ENCODE measurements at regions not wholly inside any gene's neighbourhood (a gene's known extent, or its start where the extent isn't known, plus 50 kb on each side); places are given as distances from the start of the nearest gene placed in this dataset.
"Not testable (repeated sequence)": the region's sequence is repeated elsewhere in the genome, so short reads cannot be mapped to it uniquely, and the experiment has no call there.

DNA sequence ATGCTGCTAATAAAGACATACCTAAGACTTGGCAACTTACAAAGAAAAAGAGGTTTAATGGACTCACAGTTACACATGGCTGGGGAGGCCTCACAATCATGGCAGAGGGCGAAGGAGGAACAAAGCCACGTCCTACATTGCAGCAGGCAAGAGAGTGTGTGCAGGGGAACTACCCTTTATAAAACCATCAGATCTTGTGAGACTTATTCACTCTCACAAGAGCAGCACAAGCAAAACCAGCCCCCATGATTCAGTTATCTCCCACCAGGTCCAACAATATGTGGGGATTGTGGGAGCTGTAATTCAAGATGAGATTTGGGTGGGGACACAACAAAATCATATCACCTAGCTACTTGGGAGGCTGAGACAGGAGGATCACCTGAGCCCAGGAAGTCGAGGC, 202.4 kb downstream of the FAM43A start:
- DNase-seq: not testable (repeated sequence)

DNA sequence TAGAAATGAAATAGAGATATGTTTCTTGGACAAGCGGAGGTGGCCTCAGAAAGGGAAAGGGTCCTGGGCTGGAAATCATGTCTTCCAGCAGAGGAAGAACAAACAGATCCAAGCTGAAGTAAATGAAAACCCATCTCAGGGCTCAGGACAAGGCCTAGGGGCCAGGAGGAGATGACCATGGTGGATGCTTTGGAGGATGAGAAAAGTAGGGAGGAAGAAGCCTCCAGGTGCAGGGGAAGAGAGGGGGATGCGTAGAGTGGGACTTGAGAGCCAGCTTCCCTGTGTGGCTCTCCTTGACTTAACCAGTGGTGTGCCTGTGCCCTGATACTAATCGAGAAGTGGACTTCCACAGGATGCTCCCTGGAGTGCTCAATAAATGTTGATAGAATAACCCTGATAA, 203.2 kb downstream of the FAM43A start:
- no peak for DNase-seq

DNA sequence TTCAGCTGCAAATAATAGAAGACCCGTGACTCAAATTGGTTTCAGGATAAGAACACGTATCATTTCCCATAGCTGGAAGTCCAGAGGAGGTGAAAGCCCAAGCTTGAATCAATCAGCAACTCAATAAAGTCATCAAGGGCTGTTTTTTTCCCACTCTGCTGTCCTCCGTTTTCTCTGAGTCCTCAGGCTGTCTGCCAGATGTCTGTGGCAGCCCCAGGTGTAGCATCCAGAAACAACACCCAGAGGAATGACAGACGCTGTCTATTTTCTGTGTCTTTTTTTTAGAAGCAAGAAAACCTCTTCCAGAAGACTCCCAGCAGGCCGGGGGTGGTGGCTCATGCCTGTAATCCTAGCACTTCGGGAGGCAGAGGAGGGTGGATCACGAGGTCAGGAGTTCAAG, 204.4 kb downstream of the FAM43A start:
- DNase-seq: no peak

DNA sequence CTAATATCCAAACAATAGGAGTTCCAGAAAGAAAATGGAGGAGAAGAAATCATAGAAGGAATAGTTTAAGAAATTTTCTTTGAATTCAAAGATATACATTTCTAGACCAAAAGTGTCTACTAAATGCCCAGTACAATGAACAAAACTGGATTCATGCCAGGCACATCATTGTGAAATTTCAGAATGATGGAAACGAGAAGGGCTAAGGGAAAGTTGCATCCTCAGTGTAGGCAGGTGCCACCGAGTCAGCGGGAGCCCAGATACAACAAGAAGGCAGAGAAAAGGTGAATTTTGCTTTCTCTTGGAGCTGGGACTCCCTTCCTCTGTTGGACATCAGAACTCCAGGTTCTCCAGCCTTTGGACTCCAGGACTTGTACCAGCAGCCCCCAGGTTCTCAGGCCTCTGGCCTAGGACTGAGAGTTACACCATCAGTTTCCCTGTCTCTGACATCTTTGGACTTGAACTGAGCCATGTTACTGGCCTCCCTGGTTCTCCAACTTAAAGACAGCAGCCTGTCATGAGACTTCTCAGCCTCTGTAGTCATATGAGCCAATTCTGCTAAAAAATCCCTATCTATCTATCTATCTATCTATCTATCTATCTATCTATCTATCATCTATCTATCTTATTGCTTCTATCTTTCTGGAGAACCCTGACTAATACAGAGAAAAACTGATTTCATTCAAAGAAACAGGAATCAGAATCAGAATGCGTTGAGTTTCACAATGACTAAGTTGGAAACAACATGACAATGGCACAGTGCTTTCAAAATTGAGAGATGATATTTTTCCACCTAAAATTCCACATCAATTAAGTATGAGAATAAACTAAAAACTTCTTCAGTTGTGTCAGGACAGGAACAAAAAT, 207.7 kb downstream of the FAM43A start:
- DNase-seq: no peak

DNA sequence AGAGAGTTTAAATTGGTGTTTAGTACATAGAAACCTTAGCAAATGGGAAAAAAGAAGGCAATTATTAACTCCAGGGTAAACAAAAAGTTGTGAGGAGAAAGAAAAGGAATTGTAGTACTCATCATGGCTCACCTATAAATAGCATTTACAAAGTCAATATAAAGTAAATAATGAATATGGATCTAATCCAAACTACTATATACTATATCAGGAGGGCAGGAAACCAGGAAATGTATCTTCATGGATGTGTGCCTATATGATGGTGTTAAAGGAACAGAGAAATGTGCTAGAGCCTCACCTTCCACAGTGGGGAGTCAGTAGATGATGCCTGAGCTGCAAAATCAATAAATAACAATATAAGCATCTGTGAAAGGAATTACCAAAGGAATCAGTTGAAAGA, 208.9 kb downstream of the FAM43A start:
- no peak for DNase-seq

DNA sequence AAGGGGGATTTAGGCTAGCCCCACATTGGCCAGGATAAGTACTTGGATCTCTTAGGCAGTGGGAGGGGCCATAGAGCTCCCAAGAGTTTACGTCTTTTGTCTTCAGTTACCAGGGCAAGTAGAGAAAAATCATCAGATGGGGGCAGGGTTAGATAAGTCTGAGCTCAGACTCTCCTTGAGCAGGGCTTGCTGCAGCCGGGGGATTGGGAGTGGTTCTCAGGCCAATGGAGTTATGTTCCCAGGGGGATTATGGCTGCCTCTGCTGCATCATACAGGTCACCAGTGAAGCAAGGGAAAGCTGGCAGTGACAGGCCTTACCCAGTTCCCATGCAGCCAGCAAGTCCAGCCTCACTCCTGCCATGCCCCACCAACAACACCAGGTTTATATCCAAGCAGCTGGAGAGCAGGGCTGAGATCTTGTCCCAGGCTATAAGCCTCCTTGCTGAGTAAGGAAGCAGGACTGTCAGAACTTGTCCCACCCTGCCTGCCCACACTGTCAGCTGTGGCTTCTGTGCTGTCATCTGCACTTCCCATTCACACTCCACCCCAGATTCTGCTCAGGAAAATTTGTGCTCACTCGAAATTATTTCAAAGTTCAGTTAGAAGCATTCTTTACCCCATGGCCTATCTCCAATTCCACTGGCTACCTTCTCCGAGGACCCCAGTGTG, 215.3 kb downstream of the FAM43A start:
- no peak for DNase-seq

DNA sequence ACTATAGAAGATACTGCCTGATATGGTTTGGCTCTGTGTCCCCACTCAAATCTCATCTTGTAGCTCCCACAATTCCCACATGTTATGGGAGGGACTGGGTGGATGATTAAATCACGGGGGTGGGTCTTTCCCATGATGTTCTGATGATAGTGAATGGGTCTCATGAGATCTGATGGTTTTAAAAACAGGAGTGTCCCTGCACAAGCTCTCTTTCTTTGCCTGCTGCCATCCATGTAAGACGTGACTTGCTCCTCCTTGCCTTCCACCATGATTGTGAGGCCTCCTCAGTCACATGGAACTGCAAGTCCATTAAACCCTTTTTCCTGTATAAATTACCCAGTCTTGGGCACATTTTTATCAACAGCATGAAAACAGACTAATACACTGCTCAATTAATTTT, 217.8 kb downstream of the FAM43A start:
- DNase-seq: not testable (repeated sequence)

DNA sequence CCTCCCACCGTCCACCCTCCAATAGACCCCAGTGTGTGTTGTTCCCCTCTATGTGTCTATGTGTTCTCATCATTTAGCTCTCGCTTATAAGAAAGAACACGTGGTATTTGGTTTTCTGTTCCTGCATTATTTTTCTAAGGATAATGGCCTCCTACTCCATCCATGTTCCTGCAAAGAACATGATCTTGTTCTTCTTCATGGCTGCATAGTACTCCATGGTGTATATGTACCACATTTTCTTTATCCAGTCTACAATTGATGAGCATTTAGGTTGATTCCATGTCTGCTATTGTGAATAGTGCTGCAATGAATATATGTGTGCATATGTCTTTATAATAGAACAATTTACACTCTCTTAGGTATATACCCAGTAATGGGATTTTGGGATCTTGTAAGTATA, 219.3 kb downstream of the FAM43A start:
- not testable (repeated sequence) for DNase-seq

DNA sequence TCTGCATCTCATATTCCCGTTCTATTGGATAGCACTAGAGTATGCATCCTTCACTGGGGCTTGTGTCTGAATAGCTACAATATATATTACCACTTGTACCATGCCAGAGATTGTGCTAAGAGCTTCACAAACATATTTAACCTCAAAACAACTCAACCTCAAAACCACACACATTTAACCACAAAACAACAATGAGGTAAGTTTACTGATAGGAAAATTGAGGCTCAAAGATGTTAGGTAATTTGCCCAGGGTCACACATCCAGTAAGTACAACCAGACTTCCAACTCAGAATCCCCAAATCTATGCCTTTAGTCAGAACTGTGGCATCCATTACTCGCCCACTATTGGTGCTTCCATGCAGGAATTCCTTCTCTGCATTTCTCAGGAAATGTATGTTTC, 220.0 kb downstream of the FAM43A start:
- DNase-seq: peak; percentile 2

DNA sequence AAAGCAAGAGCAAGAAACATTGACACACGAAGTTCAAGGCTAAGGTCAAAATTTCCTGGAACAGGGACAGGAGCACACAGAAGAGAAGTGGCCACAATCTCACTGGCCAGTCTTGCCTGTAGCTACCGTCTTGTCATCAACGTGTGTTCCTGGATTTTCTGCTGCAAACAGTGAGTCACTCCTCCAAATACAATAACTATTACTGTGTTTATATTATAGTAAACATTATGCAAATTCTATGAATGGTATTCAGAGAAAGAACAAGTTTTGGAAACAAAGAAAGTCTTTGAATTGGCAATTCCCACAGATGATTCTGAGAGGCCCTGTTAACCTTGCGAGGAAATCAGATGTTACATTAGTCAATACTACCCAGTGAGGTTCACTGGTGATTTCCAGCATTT, 220.5 kb downstream of the FAM43A start:
- DNase-seq: no peak

DNA sequence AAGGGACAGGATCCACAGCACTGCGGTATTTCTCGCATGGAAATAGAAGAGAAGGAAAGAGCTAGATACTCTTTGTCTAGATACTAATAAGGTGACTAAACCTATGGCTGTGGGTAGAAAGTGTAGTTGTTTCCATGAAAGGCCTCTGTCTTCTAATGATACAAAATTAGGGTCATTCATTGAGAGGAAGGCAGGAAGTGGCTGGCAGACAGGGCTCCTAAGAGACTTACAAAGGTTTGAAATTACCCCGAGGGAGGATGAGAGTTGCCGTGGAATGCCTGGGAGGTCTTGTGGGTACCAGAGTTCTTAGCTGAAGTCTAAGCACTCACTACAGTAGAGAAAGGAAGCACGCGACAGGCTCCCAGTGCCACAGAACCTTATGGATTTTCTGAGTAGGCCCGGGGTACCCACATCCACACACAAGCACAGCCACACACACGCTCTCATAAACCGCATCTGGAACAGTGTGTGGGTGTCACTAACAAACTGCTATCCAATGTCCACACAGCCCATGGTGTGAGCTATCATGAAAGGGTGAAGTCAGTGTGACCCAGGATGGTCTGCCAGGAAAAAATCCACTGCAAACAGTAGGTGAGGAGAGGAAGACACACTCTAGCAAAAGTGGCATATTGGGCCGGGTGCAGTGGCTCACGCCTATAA, 221.4 kb downstream of the FAM43A start:
- no peak for DNase-seq

DNA sequence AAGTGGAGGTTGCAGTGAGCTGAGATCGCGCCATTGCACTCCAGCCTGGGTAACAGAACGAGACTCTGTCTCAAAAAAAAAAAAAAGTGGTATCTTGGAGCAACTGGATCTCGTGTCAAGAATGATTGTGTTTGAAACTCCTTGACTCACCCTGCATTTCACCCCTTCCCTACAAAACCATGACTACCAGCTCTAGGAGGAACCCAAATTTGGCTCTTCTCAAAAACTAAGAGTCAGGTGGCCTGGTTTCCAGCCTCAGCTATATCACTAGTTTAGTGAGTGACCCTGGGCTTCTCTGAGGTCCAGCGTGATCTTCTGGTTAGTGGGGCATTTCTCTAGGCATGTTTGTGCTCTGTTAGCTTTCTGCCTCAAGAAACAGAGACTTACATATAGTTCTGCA, 222.1 kb downstream of the FAM43A start:
- no peak for DNase-seq

DNA sequence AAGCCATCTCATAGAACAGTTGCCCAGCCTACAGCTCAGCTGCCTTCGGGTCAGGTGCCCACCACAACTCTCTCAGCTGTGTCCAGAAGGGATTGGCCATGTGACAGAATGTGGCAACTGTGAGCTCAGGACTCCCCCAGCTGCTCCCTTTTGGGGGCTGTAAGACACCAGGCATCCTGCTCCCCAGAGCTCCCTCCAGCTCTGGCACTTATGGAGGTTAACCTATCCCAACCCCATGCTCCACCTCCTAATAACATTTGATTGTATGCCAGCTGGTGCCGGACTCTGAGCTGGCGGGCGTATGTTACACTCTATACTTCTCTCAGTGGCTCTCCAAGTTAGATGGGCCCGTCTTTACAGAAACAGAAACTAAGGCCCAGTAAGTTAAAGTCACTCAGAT, 222.8 kb downstream of the FAM43A start:
- no peak for DNase-seq

DNA sequence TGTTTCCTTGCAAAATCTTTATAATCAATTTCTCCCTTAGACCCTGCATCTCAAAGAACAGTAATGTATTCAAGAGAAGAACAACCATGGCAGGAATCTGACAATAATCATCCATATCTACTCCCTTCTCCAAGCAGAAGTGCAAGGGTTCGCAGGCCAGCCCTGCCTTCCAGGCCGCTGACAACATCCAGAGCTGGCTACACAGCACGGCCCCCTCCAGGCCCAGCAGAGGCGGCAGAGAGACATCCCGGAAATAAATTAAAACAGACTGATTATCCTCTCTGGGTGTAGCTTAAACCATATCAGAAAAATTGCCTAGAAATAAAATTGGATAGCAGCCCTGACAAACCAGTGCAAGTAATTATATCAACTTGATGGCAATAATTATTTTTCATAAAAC, 223.3 kb downstream of the FAM43A start:
- no peak for DNase-seq

DNA sequence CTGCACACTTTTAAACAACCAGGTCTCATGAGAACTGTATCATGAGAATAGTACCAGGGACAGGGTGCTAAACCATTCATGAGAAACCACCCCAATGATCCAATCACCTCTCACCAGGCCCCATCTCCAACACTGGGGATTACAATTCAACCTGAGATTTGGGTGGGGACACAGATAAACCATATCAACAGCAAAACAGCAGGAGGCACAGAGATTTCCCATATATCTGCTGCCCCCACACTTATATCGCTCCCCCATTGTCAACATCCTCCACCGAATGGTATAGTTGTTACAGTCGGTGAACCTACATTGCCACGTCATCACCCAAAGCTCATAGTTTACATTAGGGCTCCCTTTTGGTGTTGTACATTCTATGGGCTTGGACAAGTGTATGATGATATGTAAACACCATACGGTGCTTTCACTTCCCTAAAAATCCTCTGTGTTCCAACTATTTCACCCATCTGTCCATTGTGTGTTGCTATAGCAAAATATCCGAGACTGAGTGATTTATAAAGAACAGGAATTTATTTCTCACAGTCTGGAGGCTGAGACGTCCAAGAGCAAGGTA, 224.8 kb downstream of the FAM43A start:
- DNase-seq: no peak

DNA sequence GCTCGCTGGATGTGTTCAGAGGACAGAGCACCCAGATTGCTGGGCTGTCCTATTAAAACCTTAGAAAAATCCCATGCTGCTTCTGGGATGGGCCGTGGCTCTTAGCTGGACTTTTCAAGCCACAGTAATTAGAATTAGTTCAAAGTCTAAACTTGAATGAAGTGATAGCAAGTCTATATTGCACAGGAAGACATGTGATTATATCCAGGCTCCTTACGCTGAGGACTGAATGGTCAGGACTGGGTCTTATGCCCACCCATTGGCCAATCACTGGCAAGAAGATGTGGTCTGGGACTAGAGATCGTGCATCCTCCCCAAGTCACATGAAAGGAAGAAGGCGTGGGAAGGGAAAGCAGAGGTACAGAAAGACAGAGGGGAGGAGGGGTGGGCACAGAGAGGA, 227.6 kb downstream of the FAM43A start:
- DNase-seq: no peak

DNA sequence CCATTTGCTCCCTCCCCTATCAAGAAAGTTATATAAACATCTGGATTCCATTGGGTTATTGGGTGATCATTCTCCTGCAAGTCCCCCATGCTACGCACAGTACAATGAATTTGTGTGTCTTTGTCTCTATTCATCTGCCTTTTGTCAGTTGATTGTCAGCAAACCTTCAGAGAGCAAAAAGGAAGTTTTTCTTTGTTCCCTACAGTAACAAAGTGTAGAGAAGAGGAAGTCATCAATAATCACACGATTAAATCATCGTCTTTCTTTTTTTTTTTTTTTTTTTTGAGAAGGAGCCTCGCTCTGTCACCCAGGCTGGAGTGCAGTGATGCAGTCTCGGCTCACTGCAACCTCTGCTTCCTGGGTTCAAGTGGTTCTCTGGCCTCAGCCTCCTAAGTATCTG, 239.2 kb downstream of the FAM43A start:
- DNase-seq: not testable (repeated sequence)

DNA sequence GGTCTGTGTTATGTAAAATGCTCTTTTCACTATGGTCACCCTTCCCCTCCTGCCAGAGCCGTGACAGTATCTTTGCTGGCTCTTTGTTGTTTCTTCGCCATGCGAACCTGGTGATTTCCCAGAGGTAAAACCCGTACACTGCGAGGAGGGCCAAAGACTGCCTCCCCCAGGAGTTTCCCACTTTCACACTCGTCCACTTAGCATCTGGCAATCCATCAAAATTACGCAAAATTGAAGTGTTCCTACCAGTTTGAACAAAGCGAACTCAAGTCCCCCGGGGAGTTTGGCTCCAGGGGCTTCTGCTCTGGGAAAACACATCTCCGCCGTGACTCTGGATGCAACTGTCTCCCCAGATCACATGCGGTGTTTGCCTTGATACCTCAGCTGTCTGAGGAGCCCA, 239.9 kb downstream of the FAM43A start:
- no peak for DNase-seq

DNA sequence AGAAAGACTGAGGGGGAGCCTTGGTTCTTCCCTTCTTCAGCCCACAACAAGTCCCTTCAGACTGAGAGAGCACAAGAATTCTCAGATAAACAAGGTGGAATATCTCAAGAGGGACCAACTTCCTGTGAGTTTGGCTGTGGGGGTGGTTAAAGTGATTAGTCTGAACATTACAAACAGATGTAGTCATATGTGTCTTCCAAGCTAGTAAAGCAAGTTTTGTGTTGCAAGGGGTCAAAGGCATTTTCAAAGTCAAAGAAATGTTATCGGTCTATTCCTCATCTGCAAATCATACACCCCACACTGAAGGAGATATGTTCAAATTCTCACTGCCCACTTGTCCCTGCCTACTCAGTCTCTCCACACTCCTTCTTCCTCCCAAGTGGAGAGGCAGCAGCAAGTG, 242.5 kb downstream of the FAM43A start:
- no peak for DNase-seq

DNA sequence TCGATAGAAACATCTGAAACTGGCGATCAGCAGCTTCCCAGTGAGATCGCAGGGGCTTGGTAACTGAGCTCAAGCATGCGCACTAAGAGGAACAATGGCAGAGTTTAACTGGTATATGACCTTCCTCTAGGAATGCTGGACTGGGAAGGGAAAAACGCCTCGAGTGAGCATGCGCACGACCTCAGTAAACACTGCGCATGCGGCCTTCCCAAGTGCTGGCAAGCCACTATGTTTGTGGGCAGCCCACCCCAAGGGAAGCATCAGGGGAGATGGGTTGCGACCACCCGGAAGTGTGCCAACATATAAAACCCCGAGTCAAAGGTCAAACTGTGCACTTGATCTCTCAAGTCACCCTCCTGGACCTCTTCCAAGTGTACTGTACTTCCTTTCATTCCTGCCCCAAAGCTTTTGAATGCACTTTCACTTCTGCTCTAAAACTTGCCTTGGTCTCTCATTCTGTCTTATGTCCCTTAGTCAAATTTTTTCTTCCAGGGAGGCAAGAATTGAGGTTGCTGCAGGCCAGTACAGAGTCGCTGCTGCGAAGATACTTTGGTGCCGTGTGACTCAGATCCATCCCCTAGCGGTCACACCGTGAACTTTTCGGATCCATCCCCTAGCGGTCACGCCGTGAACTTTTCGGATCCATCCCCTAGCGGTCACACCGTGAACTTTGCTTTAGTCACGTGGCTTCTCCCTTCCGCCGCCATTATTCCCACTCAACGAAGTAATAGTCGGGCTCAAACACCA, 243.3 kb downstream of the FAM43A start:
- no peak for DNase-seq

DNA sequence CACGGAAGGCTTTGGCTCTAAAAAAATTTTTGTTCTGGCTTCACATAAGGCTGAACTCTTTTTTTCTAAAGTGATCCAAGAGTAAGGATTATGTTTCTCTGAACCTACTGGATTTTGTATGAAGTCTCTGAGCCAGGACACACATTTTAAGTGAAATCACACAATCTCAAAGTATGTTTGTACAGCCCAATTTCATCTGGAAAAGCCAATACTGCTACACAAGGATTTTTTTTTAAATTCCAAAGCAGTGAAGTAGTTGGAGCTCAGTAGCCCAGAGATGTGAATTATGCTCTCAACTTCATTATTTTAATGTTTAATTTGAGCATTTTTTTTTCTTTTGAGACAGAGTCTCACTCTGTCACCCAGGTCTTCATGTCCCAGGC, 243.9 kb downstream of the FAM43A start:
- no peak for DNase-seq

DNA sequence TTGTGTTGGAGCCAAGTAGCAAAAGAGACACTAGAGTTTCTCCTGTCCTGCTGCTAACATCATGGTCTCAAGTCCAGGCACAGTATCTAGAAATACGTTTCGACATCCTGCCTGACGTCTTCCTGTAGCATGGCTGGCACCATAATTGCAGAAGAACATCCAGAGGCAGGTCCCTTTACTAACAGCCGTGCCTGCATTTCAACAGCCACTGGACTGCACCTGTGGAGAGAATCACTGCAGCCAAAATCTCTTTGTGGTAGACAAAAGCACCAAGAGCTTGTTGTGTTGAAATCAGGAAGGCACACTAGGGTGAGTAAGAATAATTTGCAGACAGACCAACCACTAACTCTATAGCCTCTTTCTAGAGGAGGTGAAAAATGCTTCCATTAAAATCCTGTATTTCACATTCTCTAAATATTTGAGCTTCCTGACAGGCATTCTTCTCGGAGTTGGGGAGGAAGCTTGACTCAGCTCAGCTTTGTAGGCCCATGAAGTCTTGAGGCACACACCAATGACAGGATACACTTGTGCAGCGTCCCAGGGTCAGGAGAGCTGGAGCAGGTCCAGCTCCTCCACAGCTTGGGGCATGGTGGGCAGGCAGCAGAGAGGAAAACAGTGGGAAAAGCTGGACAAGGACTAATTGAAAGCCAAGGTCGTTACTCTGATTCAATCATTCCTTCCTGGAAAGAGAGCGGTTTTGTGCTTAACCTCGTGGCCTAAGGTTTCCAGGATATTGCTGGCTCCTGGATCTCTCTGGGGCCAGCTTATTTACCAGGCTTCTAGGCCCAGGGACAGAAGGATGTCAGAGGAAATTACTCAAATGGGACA, 244.9 kb downstream of the FAM43A start:
- no peak for DNase-seq

Data from OCI-M1 (cell line).